H1 (cell line): ENCODE measurements at regions not wholly inside any gene's neighbourhood (a gene's known extent, or its start where the extent isn't known, plus 50 kb on each side); places are given as distances from the start of the nearest gene placed in this dataset.

Experiments used
- CHD7 ChIP-seq: fragments of 300-600 bp; sonication (generic); IDR thresholded peaks from 2 replicates; pipeline ENCODE4 v1.7.1; 2012; ENCODE audit warnings: low read length, moderate library complexity, mild to moderate bottlenecking, inconsistent platforms; ENCODE audit not compliant: insufficient replicate concordance
- EZH2 ChIP-seq: fragments of 200-600 bp; sonication (generic); IDR thresholded peaks from 2 replicates; pipeline ENCODE4 v1.7.1; 2012; ENCODE audit warnings: low read depth, mild to moderate bottlenecking, moderate library complexity, low read length, inconsistent platforms; ENCODE audit not compliant: severe bottlenecking
- MAFK ChIP-seq: IDR thresholded peaks from 2 replicates; pipeline ENCODE4 v1.6.1; 2012; ENCODE audit warnings: low read depth, mild to moderate bottlenecking, improper control_type of control experiment, low read length
- RAD21 ChIP-seq, 2 experiments: IDR thresholded peaks in 1 of 2; conservative IDR thresholded peaks in 1 of 2; 2 replicates each; pipeline ENCODE4 v1.6.1; 2011; ENCODE audit warnings: low read depth in 2 of 2, low read length in 2 of 2, improper control_type of control experiment in 1 of 2, inconsistent platforms in 1 of 2, mild to moderate bottlenecking in 1 of 2, moderate library complexity in 1 of 2
- RXRA ChIP-seq: IDR thresholded peaks from 2 replicates; pipeline ENCODE4 v1.6.1; 2011; ENCODE audit warnings: low read depth, mild to moderate bottlenecking, low read length, moderate library complexity; ENCODE audit not compliant: insufficient read depth
- TCF12 ChIP-seq: IDR thresholded peaks from 2 replicates; pipeline ENCODE4 v1.6.1; 2011; ENCODE audit warnings: low read depth, mild to moderate bottlenecking, low read length

DNA sequence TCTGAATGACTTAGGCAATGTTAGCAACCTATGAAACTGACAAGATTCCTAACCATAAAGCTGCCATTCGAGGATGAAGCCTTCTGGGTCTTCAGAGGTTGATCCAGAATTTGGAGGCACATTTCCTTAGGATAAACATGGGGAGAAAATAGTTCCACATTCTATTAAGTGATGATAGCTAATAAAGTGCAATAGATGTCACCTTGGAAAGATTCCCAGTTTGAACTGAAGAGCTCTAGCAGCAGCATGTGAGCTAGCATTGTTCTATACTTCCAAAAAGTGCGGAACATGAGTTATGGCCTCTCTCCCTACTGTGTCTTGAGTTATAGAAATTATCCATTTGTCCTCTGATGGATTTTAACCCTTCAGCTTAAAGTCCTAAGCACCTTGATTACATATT, 991.4 kb upstream of the SLIT2 start (continued):
- TF ChIP-seq CHD7 (no peak), TCF12 (no peak), MAFK (no peak), RAD21 (IDR thresholded peaks at IDR 0.05 in 1 of 2, conservative IDR thresholded peaks at IDR 0.05 in 1 of 2; ENCODE audit: low read depth in 2 of 2, low read length in 2 of 2) (no peak), EZH2 (no peak), RXRA (no peak)
